ENCODE measurements at regions not wholly inside any gene's neighbourhood (a gene's known extent, or its start where the extent isn't known, plus 50 kb on each side); places are given as distances from the start of the nearest gene placed in this dataset.

- ATAC-seq (no peak), DNase-seq (no peak)
- no peaks in the 10 kb centered on the region for H3K36me3 ChIP-seq (replicated peaks in 1 of 2; ENCODE audit: insufficient read depth in 1 of 2, low read depth in 2 of 2)
- no peak for TF ChIP-seq POLR2A (IDR thresholded peaks at IDR 0.05)
- no peak for TF ChIP-seq CTCF (IDR thresholded peaks at IDR 0.05)
- no peaks in the 10 kb centered on the region for H3K27me3 ChIP-seq
- intact Hi-C loops (cut with DNase I) = no loop called here
- H3K4me3 ChIP-seq = no peak overlapping the region
- H3K27ac ChIP-seq = no peak overlapping the region
- H3K4me1 ChIP-seq = no peaks in the 10 kb centered on the region
- H3K9me3 ChIP-seq = no peaks in the 10 kb centered on the region
These were observed 217.7 kb downstream of the FOXA2 start for GRCh38 chr20:22366631-22367030.

- intact Hi-C loops (cut with DNase I) = no loop called here
- Histone ChIP-seq H3K27ac (no peak overlapping the region), H3K4me3 (no peak overlapping the region), H3K36me3 (replicated peaks in 1 of 2; ENCODE audit: insufficient read depth in 1 of 2, low read depth in 2 of 2) (no peaks in the 10 kb centered on the region), H3K27me3 (peaks cover 0 to 3% of the 10 kb centered on the region in 2 donors), H3K4me1 (no peaks in the 10 kb centered on the region), H3K9me3 (no peaks in the 10 kb centered on the region)
- ATAC-seq (no peak), DNase-seq (no peak)
- TF ChIP-seq CTCF (IDR thresholded peaks at IDR 0.05) = no peak
- TF ChIP-seq POLR2A (IDR thresholded peaks at IDR 0.05) = no peak
- 73 to 76% methylated on average over 1 of the region's 1 CpG for WGBS, 2 donors
These were observed 229.7 kb downstream of the FOXA2 start for GRCh38 chr20:22354647-22355046.

- no peak overlapping the region for H3K4me3 ChIP-seq
- no peaks in the 10 kb centered on the region for H3K9me3 ChIP-seq
- no peak for ATAC-seq
- peaks cover 0 to 3% of the 10 kb centered on the region in 2 donors for H3K27me3 ChIP-seq
- H3K27ac ChIP-seq = no peak overlapping the region
- TF ChIP-seq CTCF (IDR thresholded peaks at IDR 0.05) (no peak), POLR2A (IDR thresholded peaks at IDR 0.05) (no peak)
- no peaks in the 10 kb centered on the region for H3K4me1 ChIP-seq
- DNase-seq = no peak
- intact Hi-C loops (cut with DNase I) = no loop called here
- no peaks in the 10 kb centered on the region for H3K36me3 ChIP-seq (replicated peaks in 1 of 2; ENCODE audit: insufficient read depth in 1 of 2, low read depth in 2 of 2)
- WGBS, 2 donors = 72 to 80% methylated on average over 2 of the region's 2 CpGs
These were observed 230.8 kb downstream of the FOXA2 start for GRCh38 chr20:22353586-22353985.

- DNase-seq (peak in 2 of 4 donors; percentile 21 to 37), ATAC-seq (peak; percentile 89)
- intact Hi-C loops (cut with DNase I) = no loop called here
- 57 to 68% methylated on average over 3 of the region's 3 CpGs for WGBS, 2 donors
- no peaks in the 10 kb centered on the region for H3K36me3 ChIP-seq (replicated peaks in 1 of 2; ENCODE audit: insufficient read depth in 1 of 2, low read depth in 2 of 2)
- peak overlapping the region in 3 of 4 donors; percentile 32 to 41 (median 36) for H3K27ac ChIP-seq
- H3K4me3 ChIP-seq = no peak overlapping the region
- no peaks in the 10 kb centered on the region for H3K9me3 ChIP-seq
- no peaks in the 10 kb centered on the region for H3K4me1 ChIP-seq
- TF ChIP-seq POLR2A (IDR thresholded peaks at IDR 0.05) = no peak
- TF ChIP-seq CTCF (IDR thresholded peaks at IDR 0.05) = no peak
- H3K27me3 ChIP-seq = no peaks in the 10 kb centered on the region
These were observed 232.4 kb downstream of the FOXA2 start for GRCh38 chr20:22352019-22352418.

GRCh38 chr20:22350624-22351023 is 233.7 kb downstream of the FOXA2 start:
- Histone ChIP-seq H3K9me3 (no peaks in the 10 kb centered on the region), H3K27me3 (no peaks in the 10 kb centered on the region), H3K4me1 (no peaks in the 10 kb centered on the region), H3K4me3 (no peak overlapping the region), H3K36me3 (replicated peaks in 1 of 2; ENCODE audit: insufficient read depth in 1 of 2, low read depth in 2 of 2) (no peaks in the 10 kb centered on the region), H3K27ac (no peak overlapping the region)
- 73 to 75% methylated on average over 4 of the region's 4 CpGs for WGBS, 2 donors
- intact Hi-C loops (cut with DNase I) = no loop called here
- ATAC-seq = no peak
- TF ChIP-seq POLR2A (IDR thresholded peaks at IDR 0.05) (no peak), CTCF (IDR thresholded peaks at IDR 0.05) (no peak)
- no peak for DNase-seq

All from body of pancreas (tissue), 4 donors.